BLaER1 treated with 17β-estradiol and CSF1 and Interleukin-3, amounts not matched to agents 10 nM and 100 nM (cell line): ENCODE measurements at regions not wholly inside any gene's neighbourhood (a gene's known extent, or its start where the extent isn't known, plus 50 kb on each side); places are given as distances from the start of the nearest gene placed in this dataset.

ENCODE experiments used
- H3K27ac ChIP-seq, 11 experiments: shearing (Covaris generic); formaldehyde crosslinking; 2 replicates each; pipeline ENCODE4 v1.8.1; 2022
- H3K27me3 ChIP-seq, 11 experiments: shearing (Covaris generic); formaldehyde crosslinking; 2 replicates each; pipeline ENCODE4 v1.8.1; 2022
- H3K36me3 ChIP-seq, 11 experiments: shearing (Covaris generic); formaldehyde crosslinking; 2 replicates each; pipeline ENCODE4 v1.8.1; 2022
- H3K4me1 ChIP-seq, 10 experiments: shearing (Covaris generic); formaldehyde crosslinking; 2 replicates each; pipeline ENCODE4 v1.8.1; 2022
- H3K4me2 ChIP-seq, 11 experiments: shearing (Covaris generic); formaldehyde crosslinking; 2 replicates each; pipeline ENCODE4 v1.8.1; 2022
- H3K4me3 ChIP-seq, 10 experiments: shearing (Covaris generic); formaldehyde crosslinking; 2 replicates each; pipeline ENCODE4 v1.8.1; 2022
- H3K9ac ChIP-seq, 11 experiments: shearing (Covaris generic); formaldehyde crosslinking; 2 replicates each; pipeline ENCODE4 v1.8.1; 2022
- H3K9me3 ChIP-seq, 11 experiments: shearing (Covaris generic); formaldehyde crosslinking; replicated peaks in 1 of 11; 2 replicates each; pipeline ENCODE4 v1.8.1; 2022
- H4K20me1 ChIP-seq, 11 experiments: shearing (Covaris generic); formaldehyde crosslinking; 2 replicates each; pipeline ENCODE4 v1.8.1; 2022
- Cebpa-rat ChIP-seq, 11 experiments: shearing (Covaris generic); IDR thresholded peaks; 2 replicates each; pipeline ENCODE4 v1.8.1; 2022

DNA sequence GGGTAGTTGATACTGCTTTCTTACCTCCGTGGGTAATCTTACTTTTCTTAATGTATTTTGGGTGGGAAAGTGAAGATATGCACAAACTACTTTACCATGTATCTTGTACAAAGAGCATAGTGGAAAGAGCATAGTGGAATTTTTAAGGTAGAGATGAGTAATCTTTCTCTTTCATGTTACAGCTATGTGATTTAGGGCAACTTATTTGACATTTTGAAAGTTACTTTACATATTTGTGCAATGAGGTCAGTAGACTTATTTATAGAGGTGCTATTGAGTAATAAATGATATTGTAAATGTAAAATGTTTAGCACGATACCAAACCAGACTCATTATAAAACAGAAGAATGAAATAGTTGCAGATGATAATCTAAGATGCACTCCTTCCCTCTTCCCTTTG, 351.2 kb downstream of the TRAM1L1 start:
- Histone ChIP-seq H3K9me3 (no peaks in the 10 kb centered on the region), H3K4me2 (no peak overlapping the region), H3K4me3 (no peak overlapping the region), H4K20me1 (no peaks in the 10 kb centered on the region), H3K27me3 (no peaks in the 10 kb centered on the region), H3K36me3 (no peaks in the 10 kb centered on the region), H3K9ac (no peak overlapping the region), H3K4me1 (no peaks in the 10 kb centered on the region), H3K27ac (no peak overlapping the region)
- TF ChIP-seq Cebpa-rat (IDR thresholded peaks at IDR 0.05) = no peak

DNA sequence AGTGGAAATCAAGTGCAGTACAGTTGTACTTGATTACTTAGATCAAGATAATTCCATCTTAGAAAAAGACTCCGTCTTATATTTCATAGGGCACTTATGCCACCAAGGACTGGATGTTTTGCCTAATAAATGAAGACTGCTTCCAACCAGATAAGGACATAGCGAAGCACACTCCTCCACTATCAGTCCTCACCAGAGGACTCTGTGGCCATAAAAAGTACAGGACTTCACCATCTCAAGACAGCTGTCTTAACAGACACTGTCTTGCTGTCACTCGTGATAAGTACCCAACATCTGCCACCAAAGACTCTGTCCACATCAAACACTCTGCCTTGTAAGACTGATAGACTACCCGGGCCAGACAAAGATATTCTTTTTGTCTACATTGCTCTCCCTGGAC, 352.0 kb downstream of the TRAM1L1 start:
- H3K4me3 ChIP-seq = no peak overlapping the region
- no peaks in the 10 kb centered on the region for H4K20me1 ChIP-seq
- no peaks in the 10 kb centered on the region for H3K9me3 ChIP-seq
- H3K27ac ChIP-seq = no peak overlapping the region
- no peak for TF ChIP-seq Cebpa-rat (IDR thresholded peaks at IDR 0.05)
- no peak overlapping the region for H3K9ac ChIP-seq
- H3K4me1 ChIP-seq = no peaks in the 10 kb centered on the region
- no peak overlapping the region for H3K4me2 ChIP-seq
- H3K27me3 ChIP-seq = no peaks in the 10 kb centered on the region
- H3K36me3 ChIP-seq = no peaks in the 10 kb centered on the region

DNA sequence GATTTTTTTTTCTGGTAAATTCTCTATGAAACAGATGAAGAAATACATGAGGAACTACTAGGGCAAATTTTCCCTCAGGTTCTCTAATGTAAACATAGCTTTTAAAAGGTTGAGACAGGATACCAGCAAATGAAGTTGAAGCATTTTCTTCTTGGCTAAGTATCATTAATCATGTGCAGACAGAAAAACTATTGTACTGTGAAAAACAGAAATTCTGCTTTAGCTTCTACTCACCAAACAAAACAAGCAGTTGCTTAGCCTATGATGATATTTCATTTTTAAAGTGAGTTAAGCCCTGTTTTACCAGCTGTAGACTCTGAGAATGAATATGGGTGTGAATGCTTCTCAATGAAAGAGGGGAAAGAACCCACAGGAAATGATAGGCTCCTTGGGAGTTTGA, 358.9 kb downstream of the TRAM1L1 start:
- no peaks in the 10 kb centered on the region for H3K9me3 ChIP-seq
- H4K20me1 ChIP-seq = no peaks in the 10 kb centered on the region
- no peak overlapping the region for H3K4me3 ChIP-seq
- H3K4me2 ChIP-seq = no peak overlapping the region
- no peak for TF ChIP-seq Cebpa-rat (IDR thresholded peaks at IDR 0.05)
- no peaks in the 10 kb centered on the region for H3K27me3 ChIP-seq
- no peak overlapping the region for H3K27ac ChIP-seq
- no peaks in the 10 kb centered on the region for H3K36me3 ChIP-seq
- H3K4me1 ChIP-seq = 0 out of 20 replicates have a peak, but pooled peaks cover 0 to 4% (median 0%) of the 10 kb centered on the region in 10 experiments
- no peak overlapping the region for H3K9ac ChIP-seq

DNA sequence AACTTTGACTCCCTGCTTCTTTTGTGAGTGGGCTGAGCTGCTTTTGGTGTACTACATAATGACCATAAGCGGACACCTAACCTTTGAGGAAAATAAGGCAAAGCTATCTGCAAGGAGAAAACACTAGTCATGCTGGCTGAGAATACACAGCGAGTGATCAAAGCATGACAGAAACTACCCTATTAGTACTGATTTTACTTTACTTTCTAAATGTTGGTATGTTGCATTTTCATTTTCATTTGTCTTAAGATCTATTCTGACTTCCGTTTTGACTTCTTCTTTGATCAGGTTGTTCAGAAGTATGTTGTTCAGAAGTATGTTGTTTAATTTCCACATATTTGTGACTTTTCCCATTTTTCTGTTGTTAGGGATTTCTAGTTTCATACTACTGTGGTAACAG, 361.1 kb downstream of the TRAM1L1 start:
- Histone ChIP-seq H3K4me3 (no peak overlapping the region), H3K9me3 (no peaks in the 10 kb centered on the region), H3K4me1 (0 out of 20 replicates have a peak, but pooled peaks cover 0 to 4% (median 0%) of the 10 kb centered on the region in 10 experiments), H3K36me3 (no peaks in the 10 kb centered on the region), H3K27me3 (no peaks in the 10 kb centered on the region), H3K4me2 (no peak overlapping the region), H3K9ac (no peak overlapping the region), H4K20me1 (no peaks in the 10 kb centered on the region), H3K27ac (no peak overlapping the region)
- no peak for TF ChIP-seq Cebpa-rat (IDR thresholded peaks at IDR 0.05)

DNA sequence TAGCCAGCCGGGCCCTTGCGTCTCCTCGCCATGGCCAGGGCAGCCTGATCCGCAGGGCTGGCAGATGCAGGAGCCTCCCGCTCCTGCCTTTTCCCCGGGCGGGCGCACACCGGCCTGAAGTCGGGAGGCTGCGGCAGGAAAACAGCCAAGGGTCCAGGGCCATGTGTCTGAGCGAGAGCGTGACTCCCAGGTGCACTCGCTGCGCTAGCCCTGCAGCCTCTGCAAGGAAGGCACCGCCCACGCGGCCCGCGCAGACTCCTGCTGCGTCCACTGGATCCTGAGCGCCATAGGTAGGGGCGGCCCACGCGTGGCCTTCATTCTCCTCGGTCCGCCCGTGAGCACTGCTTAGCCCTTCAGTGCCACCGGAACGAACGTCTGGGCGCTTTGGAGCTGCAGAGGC, 379.9 kb downstream of the TRAM1L1 start:
- H3K4me2 ChIP-seq = no peak overlapping the region
- no peak overlapping the region for H3K9ac ChIP-seq
- H3K4me3 ChIP-seq = no peak overlapping the region
- no peaks in the 10 kb centered on the region for H4K20me1 ChIP-seq
- no peaks in the 10 kb centered on the region for H3K27me3 ChIP-seq
- H3K36me3 ChIP-seq = no peaks in the 10 kb centered on the region
- no peak overlapping the region for H3K27ac ChIP-seq
- peaks cover 0 to 10% (median 0%) of the 10 kb centered on the region in 11 experiments; a peak in 4 of 22 replicates for H3K9me3 ChIP-seq
- H3K4me1 ChIP-seq = no peaks in the 10 kb centered on the region
- no peak for TF ChIP-seq Cebpa-rat (IDR thresholded peaks at IDR 0.05)

DNA sequence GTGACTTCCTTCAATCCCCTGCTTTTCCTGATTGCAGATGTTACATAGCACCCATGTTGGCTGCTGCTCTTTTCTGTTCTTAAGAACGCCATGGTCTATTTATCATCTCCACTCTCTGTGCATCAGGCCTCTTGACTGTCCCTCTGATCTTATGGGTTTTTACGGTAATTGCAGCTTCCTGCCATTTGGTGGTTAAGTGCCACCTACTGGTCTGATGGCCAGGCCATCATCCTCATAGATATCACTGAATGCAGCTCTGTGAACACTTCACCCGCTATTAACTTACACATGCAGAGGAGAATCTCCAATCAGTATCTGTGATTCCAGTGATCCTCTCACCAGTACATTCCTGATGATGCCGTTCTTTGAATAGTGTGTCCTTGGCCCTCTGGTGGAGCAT, 382.4 kb downstream of the TRAM1L1 start:
- Histone ChIP-seq H3K27ac (no peak overlapping the region), H3K9me3 (peaks cover 0 to 13% (median 3%) of the 10 kb centered on the region in 11 experiments; a peak in 7 of 22 replicates), H3K4me3 (no peak overlapping the region), H3K27me3 (no peaks in the 10 kb centered on the region), H3K4me2 (no peak overlapping the region), H4K20me1 (no peaks in the 10 kb centered on the region), H3K4me1 (no peaks in the 10 kb centered on the region; a peak in 1 of 20 replicates), H3K36me3 (no peaks in the 10 kb centered on the region), H3K9ac (no peak overlapping the region)
- TF ChIP-seq Cebpa-rat (IDR thresholded peaks at IDR 0.05) = no peak

DNA sequence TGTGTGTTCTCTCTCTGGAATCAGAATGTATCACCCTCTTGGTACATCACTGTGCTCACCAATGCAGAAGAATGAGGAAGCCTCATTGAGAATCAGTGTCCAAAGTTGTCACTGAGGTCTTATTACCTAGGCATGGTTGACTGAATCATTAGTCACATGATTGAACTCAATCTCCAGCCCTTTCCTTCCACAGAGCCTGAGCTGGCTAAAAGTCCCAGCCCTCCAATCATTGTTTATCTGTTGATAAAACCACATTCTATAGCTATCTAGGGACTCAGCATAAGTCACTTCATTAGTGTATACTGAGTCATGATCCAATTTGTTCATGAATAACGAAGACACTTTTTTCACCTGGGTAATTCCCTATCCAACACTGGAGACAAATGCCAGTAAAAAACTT, 396.8 kb downstream of the TRAM1L1 start:
- no peak overlapping the region for H3K27ac ChIP-seq
- H4K20me1 ChIP-seq = no peaks in the 10 kb centered on the region
- no peak overlapping the region for H3K4me3 ChIP-seq
- H3K4me1 ChIP-seq = no peaks in the 10 kb centered on the region
- no peaks in the 10 kb centered on the region for H3K9me3 ChIP-seq
- H3K36me3 ChIP-seq = no peaks in the 10 kb centered on the region
- H3K27me3 ChIP-seq = no peaks in the 10 kb centered on the region
- no peak overlapping the region for H3K9ac ChIP-seq
- no peak overlapping the region for H3K4me2 ChIP-seq
- TF ChIP-seq Cebpa-rat (IDR thresholded peaks at IDR 0.05) = no peak

DNA sequence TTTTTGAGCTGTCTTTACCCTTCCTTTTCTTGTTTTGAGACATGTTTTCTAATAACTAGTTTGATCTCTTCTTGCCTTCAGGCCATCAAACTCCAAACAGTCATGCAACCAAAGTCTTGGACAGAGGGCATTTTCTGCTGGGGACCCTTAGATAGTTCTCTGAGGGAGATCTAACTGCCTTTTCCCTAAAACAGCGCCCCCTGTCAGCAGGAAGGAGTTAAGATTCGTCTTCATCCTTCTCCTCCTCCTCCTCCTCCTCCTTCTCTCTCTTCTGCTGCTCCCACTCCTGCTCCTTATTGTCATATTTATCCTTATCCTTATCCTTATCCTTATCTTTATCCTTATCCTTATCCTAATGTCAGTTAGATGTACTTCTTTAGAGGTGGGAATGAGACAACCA, 417.2 kb downstream of the TRAM1L1 start:
- H3K36me3 ChIP-seq = no peaks in the 10 kb centered on the region

DNA sequence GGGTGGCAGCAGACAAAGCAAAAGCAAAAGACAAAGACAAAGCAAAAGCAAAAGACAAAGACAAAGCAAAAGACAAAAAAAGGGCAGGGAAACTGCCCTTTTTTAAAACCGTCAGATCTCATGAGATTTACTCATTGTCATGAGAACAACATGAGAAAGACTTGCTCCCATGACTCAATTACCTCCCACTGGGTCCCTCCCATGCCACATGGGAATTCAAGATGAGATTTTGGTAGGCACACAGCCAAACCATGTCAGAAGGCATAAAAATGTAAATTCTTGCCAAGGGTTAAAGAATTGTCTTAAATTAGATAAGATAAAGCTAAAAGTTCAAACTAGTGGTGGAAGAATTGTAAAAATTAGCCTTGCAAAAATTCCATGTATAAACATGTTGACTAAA, 419.7 kb downstream of the TRAM1L1 start:
- Histone ChIP-seq H3K9me3 (peaks cover 0 to 5% (median 0%) of the 10 kb centered on the region in 11 experiments; a peak in 1 of 22 replicates), H3K27me3 (no peaks in the 10 kb centered on the region), H3K4me2 (no peak overlapping the region), H3K4me3 (no peak overlapping the region), H3K27ac (no peak overlapping the region), H3K4me1 (no peaks in the 10 kb centered on the region), H4K20me1 (no peaks in the 10 kb centered on the region), H3K36me3 (no peaks in the 10 kb centered on the region), H3K9ac (no peak overlapping the region)
- no peak for TF ChIP-seq Cebpa-rat (IDR thresholded peaks at IDR 0.05)

More for the DNA sequence above, 417.2 kb downstream of the TRAM1L1 start:
- Histone ChIP-seq H3K4me1 (no peaks in the 10 kb centered on the region), H3K9ac (no peak overlapping the region), H4K20me1 (no peaks in the 10 kb centered on the region), H3K27me3 (no peaks in the 10 kb centered on the region), H3K4me2 (no peak overlapping the region), H3K9me3 (0 out of 22 replicates have a peak, but pooled peaks cover 0 to 5% (median 0%) of the 10 kb centered on the region in 11 experiments), H3K27ac (no peak overlapping the region), H3K4me3 (no peak overlapping the region)
- TF ChIP-seq Cebpa-rat (IDR thresholded peaks at IDR 0.05) = no peak

DNA sequence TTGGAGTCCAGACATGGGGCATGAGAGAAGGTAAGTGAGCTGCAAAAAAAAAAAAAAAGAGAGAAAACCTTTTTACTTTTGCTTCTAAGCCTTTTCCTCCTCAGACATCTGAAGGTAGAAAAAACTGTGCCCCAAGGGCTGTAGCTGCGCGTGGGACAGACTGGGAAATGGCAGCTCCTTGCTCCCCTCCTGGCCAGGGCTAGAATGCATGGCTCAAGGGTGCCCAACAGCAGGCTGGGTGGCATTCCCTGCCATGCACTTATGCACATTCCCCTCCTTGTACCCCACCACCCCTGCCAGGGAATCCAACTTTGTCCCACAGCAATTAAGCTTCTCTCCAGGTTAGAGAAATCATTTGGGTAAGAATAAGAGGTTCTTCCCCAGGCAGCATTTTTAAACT, 421.2 kb downstream of the TRAM1L1 start:
- Histone ChIP-seq H3K4me2 (no peak overlapping the region), H3K36me3 (no peaks in the 10 kb centered on the region), H3K27ac (no peak overlapping the region), H3K4me1 (no peaks in the 10 kb centered on the region), H3K4me3 (no peak overlapping the region), H3K27me3 (no peaks in the 10 kb centered on the region), H4K20me1 (no peaks in the 10 kb centered on the region), H3K9ac (no peak overlapping the region), H3K9me3 (peaks cover 4 to 14% (median 9%) of the 10 kb centered on the region in 11 experiments; a peak in 14 of 22 replicates)
- no peak for TF ChIP-seq Cebpa-rat (IDR thresholded peaks at IDR 0.05)
